Fibroblast of skin of right quadriceps (primary cell): ENCODE measurements at regions not wholly inside any gene's neighbourhood (a gene's known extent, or its start where the extent isn't known, plus 50 kb on each side); places are given as distances from the start of the nearest gene placed in this dataset.
"Not testable (repeated sequence)": the region's sequence is repeated elsewhere in the genome, so short reads cannot be mapped to it uniquely, and the experiment has no call there.

Source experiments
- DNase-seq: peaks from one replicate; pipeline ENCODE4 v3.0.0-alpha.2; 2013

- peak; percentile 37 for DNase-seq
Measured at GRCh38 chr9:29966247-29966646, 2393.0 kb upstream of the C9orf72 start.

GRCh38 chr9:29968831-29969230 is 2395.6 kb upstream of the C9orf72 start:
- DNase-seq: no peak

GRCh38 chr9:29969408-29969807 is 2396.1 kb upstream of the C9orf72 start:
- no peak for DNase-seq

- DNase-seq: no peak
Measured at GRCh38 chr9:29969856-29970647, 2396.8 kb upstream of the C9orf72 start.

GRCh38 chr9:29974197-29974596 is 2400.9 kb upstream of the C9orf72 start:
- DNase-seq: no peak

- DNase-seq: no peak
Measured at GRCh38 chr9:29976981-29977380, 2403.7 kb upstream of the C9orf72 start.

GRCh38 chr9:29981013-29981412 is 2403.4 kb upstream of the ACO1 start:
- DNase-seq: no peak

GRCh38 chr9:29999645-30000044 is 2384.8 kb upstream of the ACO1 start:
- DNase-seq: no peak

- DNase-seq: no peak
Measured at GRCh38 chr9:30010691-30011090, 2373.8 kb upstream of the ACO1 start.

GRCh38 chr9:30012622-30013021 is 2371.8 kb upstream of the ACO1 start:
- no peak for DNase-seq

GRCh38 chr9:30015073-30015472 is 2369.4 kb upstream of the ACO1 start:
- no peak for DNase-seq

- DNase-seq: no peak
Measured at GRCh38 chr9:30020161-30020560, 2364.3 kb upstream of the ACO1 start.

- DNase-seq: no peak
Measured at GRCh38 chr9:30035761-30036160, 2348.7 kb upstream of the ACO1 start.

GRCh38 chr9:30036558-30036957 is 2347.9 kb upstream of the ACO1 start:
- no peak for DNase-seq

- DNase-seq: no peak
Measured at GRCh38 chr9:30039712-30040111, 2344.7 kb upstream of the ACO1 start.

GRCh38 chr9:30048396-30048795 is 2336.0 kb upstream of the ACO1 start:
- DNase-seq: no peak

GRCh38 chr9:30058463-30058862 is 2326.0 kb upstream of the ACO1 start:
- no peak for DNase-seq

GRCh38 chr9:30060976-30061375 is 2323.5 kb upstream of the ACO1 start:
- DNase-seq: no peak

- DNase-seq: no peak
Measured at GRCh38 chr9:30065888-30066287, 2318.6 kb upstream of the ACO1 start.

GRCh38 chr9:30069236-30069635 is 2315.2 kb upstream of the ACO1 start:
- not testable (repeated sequence) for DNase-seq

GRCh38 chr9:30075022-30075421 is 2309.4 kb upstream of the ACO1 start:
- DNase-seq: no peak

- no peak for DNase-seq
Measured at GRCh38 chr9:30075451-30076199, 2308.8 kb upstream of the ACO1 start.

- DNase-seq: no peak
Measured at GRCh38 chr9:30078195-30078594, 2306.2 kb upstream of the ACO1 start.

GRCh38 chr9:30089428-30089827 is 2295.0 kb upstream of the ACO1 start:
- no peak for DNase-seq
